Pancreas (tissue), 10 donors: ENCODE measurements at regions not wholly inside any gene's neighbourhood (a gene's known extent, or its start where the extent isn't known, plus 50 kb on each side); places are given as distances from the start of the nearest gene placed in this dataset.

ENCODE experiments used
- ATAC-seq, 4 donors: fragments of 200-7000 bp; cut with Tn5 transposase; one replicate each; pipeline versions ENCODE4 v1.8.0 to v1.9.1; 2020; ENCODE audit warnings: mild to moderate bottlenecking in 4 of 4, moderate library complexity in 4 of 4
- DNase-seq, 6 donors: peaks; one replicate each; pipeline ENCODE4 v3.0.0-alpha.2; 2020
- FAIRE-seq: peaks from 2 replicates; lab custom pipeline; 2012; peaks lifted over from hg19 to GRCh38; lab: Jason Lieb, UNC
- H3K27ac ChIP-seq, 4 donors: fragments of 200-600 bp; sonication (generic); 1 replicate in 3 of 4; 2 replicates in 1 of 4; pipeline versions ENCODE4 v1.5.0 to v1.8.0; 2020
- H3K27me3 ChIP-seq, 4 donors: fragments of 200-600 bp; one replicate each; pipeline ENCODE4 v1.8.0; 2021
- H3K36me3 ChIP-seq, 3 donors: fragments of 200-600 bp; sonication (generic) in 1 of 3; one replicate each; pipeline versions ENCODE4 v1.5.0 to v1.8.0; 2020 to 2021
- H3K4me1 ChIP-seq, 3 donors: fragments of 200-600 bp; one replicate each; pipeline ENCODE4 v1.8.0; 2021
- H3K4me3 ChIP-seq, 4 donors: fragments of 200-600 bp; sonication (generic) in 2 of 4; one replicate each; pipeline versions ENCODE4 v1.5.0 to v1.8.0; 2020 to 2021
- H3K9me3 ChIP-seq, 4 donors: fragments of 200-600 bp; one replicate each; pipeline ENCODE4 v1.8.0; 2021
- CTCF ChIP-seq, 4 donors: fragments of 200-600 bp; sonication (generic) in 3 of 4; IDR thresholded peaks; one replicate each; pipeline versions ENCODE4 v1.5.0 to v1.8.0; 2021; ENCODE audit warnings: antibody characterized with exemption in 4 of 4
- WGBS, 2 donors: extraction: QIAGEN DNeasy Blood & Tissue Kit; methylation state at CpG; one replicate each; pipeline ENCODE4 v1.1.7; 2013; 5-methylcytosine and 5-hydroxymethylcytosine counted together
- intact Hi-C, 3 donors: fragments of 100-400 bp; cut with DNase I; formaldehyde crosslinking; loops; one replicate each; pipeline versions ENCODE4 v1.11.1 to v1.14.2; 2022
- donor health status: healthy with polysubstance abuse.
- donor health status: DM: no; HTN: no; CAD: no; lungs with moderate emphysema.
- donor health status: DM: no; HTN: no; CAD: no.
- donor health status: control.
- donor health status: control.
- donor health status: Bipolar disorder and iron deficiency.
- donor health status: DM: yes; HTN: yes; CAD: no.
- donor health status: DM: no; HTN: no; CAD: no.
- donor health status: DM: no; HTN: no; CAD: no.
- donor health status: DM: yes; HTN: yes; CAD: no.

- TF ChIP-seq CTCF (IDR thresholded peaks at IDR 0.05) = no peak
- Histone ChIP-seq H3K27ac (no peak overlapping the region), H3K4me3 (no peak overlapping the region), H3K27me3 (peaks cover 0 to 7% (median 2%) of the 10 kb centered on the region in 4 donors), H3K9me3 (no peaks in the 10 kb centered on the region), H3K36me3 (no peaks in the 10 kb centered on the region), H3K4me1 (no peaks in the 10 kb centered on the region)
- WGBS, 2 donors = 67 to 81% methylated on average over 10 of the region's 10 CpGs
- ATAC-seq (no peak), DNase-seq (no peak), FAIRE-seq (no peak)
- intact Hi-C loops = no loop called here
Measured at GRCh38 chr10:2761311-2761710, 306.0 kb upstream of the PFKP start.

DNA sequence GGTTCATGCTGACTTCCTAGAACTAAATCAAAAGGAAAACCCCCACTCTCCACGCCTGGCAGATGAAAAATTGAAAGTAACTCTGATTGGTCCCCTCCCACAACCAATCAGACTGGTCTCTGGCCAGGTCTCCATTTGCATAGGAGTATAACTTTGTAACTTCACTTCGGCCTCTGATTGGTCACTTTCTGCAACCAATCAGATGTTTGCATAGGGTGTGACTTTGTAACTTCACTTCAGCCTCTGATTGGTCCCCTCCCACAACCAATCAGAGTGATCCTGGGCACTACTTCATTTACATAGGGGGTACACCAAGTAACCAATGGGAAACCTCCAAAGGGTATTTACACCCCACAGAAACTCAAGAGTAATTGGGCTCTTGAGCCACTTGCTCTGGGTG lies 306.6 kb upstream of the PFKP start:
- Histone ChIP-seq H3K27me3 (peaks cover 0 to 7% (median 2%) of the 10 kb centered on the region in 4 donors), H3K4me3 (no peak overlapping the region), H3K27ac (no peak overlapping the region), H3K4me1 (no peaks in the 10 kb centered on the region), H3K9me3 (no peaks in the 10 kb centered on the region), H3K36me3 (no peaks in the 10 kb centered on the region)
- intact Hi-C loops = no loop called here
- no peak for FAIRE-seq
- TF ChIP-seq CTCF (IDR thresholded peaks at IDR 0.05) = no peak
- no peak for ATAC-seq
- WGBS, 2 donors = 47 to 74% methylated on average over 2 of the region's 2 CpGs
- no peak for DNase-seq

DNA sequence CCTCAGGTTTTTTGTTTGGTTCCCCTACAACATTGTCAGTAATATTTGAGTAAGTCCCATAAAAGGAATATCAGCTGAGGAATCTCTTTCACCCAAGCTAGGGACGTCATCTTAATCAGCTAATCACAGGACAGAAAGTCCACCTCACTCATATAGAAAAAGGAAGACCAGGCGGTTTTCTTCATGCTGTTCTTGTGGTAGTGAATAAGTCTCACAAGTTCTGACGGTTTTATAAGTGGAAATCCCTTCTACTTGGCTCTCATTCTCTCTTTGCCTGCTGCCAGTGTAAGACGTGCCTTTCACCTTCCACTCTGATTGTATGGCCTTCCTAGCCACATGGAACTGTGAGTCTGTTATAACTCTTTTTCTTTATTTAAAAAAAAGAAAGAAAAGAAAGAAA lies 308.1 kb upstream of the PFKP start:
- H3K27ac ChIP-seq = no peak overlapping the region
- H3K4me3 ChIP-seq = no peak overlapping the region
- H3K9me3 ChIP-seq = no peaks in the 10 kb centered on the region
- ATAC-seq (no peak), DNase-seq (no peak), FAIRE-seq (no peak)
- 23 to 26% methylated on average over 4 of the region's 4 CpGs for WGBS, 2 donors
- H3K4me1 ChIP-seq = no peaks in the 10 kb centered on the region
- no peaks in the 10 kb centered on the region for H3K36me3 ChIP-seq
- H3K27me3 ChIP-seq = peaks cover 0 to 7% (median 2%) of the 10 kb centered on the region in 4 donors
- TF ChIP-seq CTCF (IDR thresholded peaks at IDR 0.05) = no peak
- intact Hi-C loops = no loop called here

DNA sequence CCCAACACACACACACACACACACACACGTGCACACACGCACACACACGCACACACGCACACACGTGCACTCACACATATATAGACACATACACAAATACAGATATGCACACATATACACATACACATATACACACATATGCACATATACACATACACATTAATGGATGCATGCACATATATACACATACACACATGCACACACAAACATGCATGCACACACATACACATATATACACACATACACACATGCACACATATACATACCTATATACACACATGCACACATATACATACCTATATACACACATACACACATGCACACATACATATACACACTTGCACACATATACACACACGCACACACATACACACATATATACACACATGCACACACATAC lies 312.4 kb upstream of the PFKP start:
- FAIRE-seq (no peak), ATAC-seq (no peak), DNase-seq (no peak)
- no peak overlapping the region for H3K4me3 ChIP-seq
- no peak overlapping the region for H3K27ac ChIP-seq
- H3K36me3 ChIP-seq = no peaks in the 10 kb centered on the region
- intact Hi-C loops = no loop called here
- H3K9me3 ChIP-seq = no peaks in the 10 kb centered on the region
- TF ChIP-seq CTCF (IDR thresholded peaks at IDR 0.05) = no peak
- 56 to 60% methylated on average over 6 of the region's 6 CpGs for WGBS, 2 donors
- peaks cover 0 to 16% (median 2%) of the 10 kb centered on the region in 4 donors for H3K27me3 ChIP-seq
- H3K4me1 ChIP-seq = no peaks in the 10 kb centered on the region

- FAIRE-seq (no peak), DNase-seq (no peak), ATAC-seq (no peak)
- no peaks in the 10 kb centered on the region for H3K36me3 ChIP-seq
- 68 to 87% methylated on average over 10 of the region's 10 CpGs for WGBS, 2 donors
- intact Hi-C loops = no loop called here
- H3K4me1 ChIP-seq = no peaks in the 10 kb centered on the region
- no peak overlapping the region for H3K27ac ChIP-seq
- no peak for TF ChIP-seq CTCF (IDR thresholded peaks at IDR 0.05)
- H3K4me3 ChIP-seq = no peak overlapping the region
- no peaks in the 10 kb centered on the region for H3K9me3 ChIP-seq
- peaks cover 0 to 14% (median 0%) of the 10 kb centered on the region in 4 donors for H3K27me3 ChIP-seq
Measured at GRCh38 chr10:2748287-2748686, 319.1 kb upstream of the PFKP start.
